ENCODE measurements at regions not wholly inside any gene's neighbourhood (a gene's known extent, or its start where the extent isn't known, plus 50 kb on each side); places are given as distances from the start of the nearest gene placed in this dataset.

GRCh38 chr12:5226581-5226980 is 182.9 kb downstream of the KCNA5 start:
- no peak overlapping the region for H3K4me3 ChIP-seq (ENCODE audit: low read length)
- no peak overlapping the region for H3K4me3 Mint-ChIP-seq
- peaks cover 15% of the 10 kb centered on the region for H3K27me3 Mint-ChIP-seq
- H3K9me3 ChIP-seq (ENCODE audit: control insufficient read depth in 1 of 2, insufficient read depth in 1 of 2, low read length in 2 of 2): peaks cover 0 to 5% of the 10 kb centered on the region in 2 experiments
- H3K4me1 Mint-ChIP-seq (ENCODE audit: low read depth): no peaks in the 10 kb centered on the region
- H3K36me3 Mint-ChIP-seq (ENCODE audit: low read depth): no peaks in the 10 kb centered on the region
- intact Hi-C loops (cut with DNase I, micrococcal nuclease): no loop called here
- peaks cover under 1% of the 10 kb centered on the region for H3K4me1 ChIP-seq (ENCODE audit: insufficient read depth, low read length)
- H3K27ac Mint-ChIP-seq: no peak overlapping the region
- no peak for ATAC-seq (ENCODE audit: poor library complexity)
- no peaks in the 10 kb centered on the region for H3K36me3 ChIP-seq (ENCODE audit: insufficient read depth, low read length)
- H3K27ac ChIP-seq (ENCODE audit: low read depth in 1 of 2, low read length in 2 of 2): no peak overlapping the region
- TF ChIP-seq CTCF (IDR thresholded peaks at IDR 0.05): no peak
- ChIA-PET POLR2A (no interaction called here), CTCF (no interaction called here)
- H3K9me3 Mint-ChIP-seq: peaks cover 10% of the 10 kb centered on the region
- DNase-seq: no peak
- H3K27me3 ChIP-seq (ENCODE audit: control insufficient read depth in 1 of 2, insufficient read depth in 2 of 2, low read length in 2 of 2): no peaks in the 10 kb centered on the region

- peaks cover 10% of the 10 kb centered on the region for H3K9me3 Mint-ChIP-seq
- intact Hi-C loops (cut with DNase I, micrococcal nuclease): no loop called here
- H3K4me3 Mint-ChIP-seq: no peak overlapping the region
- H3K27me3 ChIP-seq (ENCODE audit: control insufficient read depth in 1 of 2, insufficient read depth in 2 of 2, low read length in 2 of 2): peaks cover 0 to 7% of the 10 kb centered on the region in 2 experiments
- no peaks in the 10 kb centered on the region for H3K4me1 ChIP-seq (ENCODE audit: insufficient read depth, low read length)
- no peak overlapping the region for H3K27ac Mint-ChIP-seq
- H3K36me3 Mint-ChIP-seq (ENCODE audit: low read depth): no peaks in the 10 kb centered on the region
- ChIA-PET POLR2A (no interaction called here), CTCF (no interaction called here)
- no peaks in the 10 kb centered on the region for H3K36me3 ChIP-seq (ENCODE audit: insufficient read depth, low read length)
- TF ChIP-seq CTCF (IDR thresholded peaks at IDR 0.05): no peak
- H3K27me3 Mint-ChIP-seq: peaks cover 16% of the 10 kb centered on the region
- H3K4me1 Mint-ChIP-seq (ENCODE audit: low read depth): no peaks in the 10 kb centered on the region
- H3K27ac ChIP-seq (ENCODE audit: low read depth in 1 of 2, low read length in 2 of 2): no peak overlapping the region
- no peak overlapping the region for H3K4me3 ChIP-seq (ENCODE audit: low read length)
- ATAC-seq (ENCODE audit: poor library complexity) (no peak), DNase-seq (no peak)
- peaks cover 0 to 13% of the 10 kb centered on the region in 2 experiments for H3K9me3 ChIP-seq (ENCODE audit: control insufficient read depth in 1 of 2, insufficient read depth in 1 of 2, low read length in 2 of 2)
Observed at GRCh38 chr12:5227708-5228373, 184.2 kb downstream of the KCNA5 start.

GRCh38 chr12:5230156-5230555 is 186.5 kb downstream of the KCNA5 start:
- H3K27me3 Mint-ChIP-seq: peaks cover 18% of the 10 kb centered on the region
- no peak for TF ChIP-seq CTCF (IDR thresholded peaks at IDR 0.05)
- ATAC-seq (ENCODE audit: poor library complexity): no peak
- no peaks in the 10 kb centered on the region for H3K4me1 Mint-ChIP-seq (ENCODE audit: low read depth)
- peaks cover 10% of the 10 kb centered on the region for H3K9me3 Mint-ChIP-seq
- POLR2A ChIA-PET: no interaction called here
- CTCF ChIA-PET: no interaction called here
- no peaks in the 10 kb centered on the region for H3K4me1 ChIP-seq (ENCODE audit: insufficient read depth, low read length)
- H3K36me3 ChIP-seq (ENCODE audit: insufficient read depth, low read length): no peaks in the 10 kb centered on the region
- H3K4me3 ChIP-seq (ENCODE audit: low read length): no peak overlapping the region
- DNase-seq: no peak
- no peaks in the 10 kb centered on the region for H3K36me3 Mint-ChIP-seq (ENCODE audit: low read depth)
- H3K9me3 ChIP-seq (ENCODE audit: control insufficient read depth in 1 of 2, insufficient read depth in 1 of 2, low read length in 2 of 2): peaks cover 0 to 20% of the 10 kb centered on the region in 2 experiments
- H3K27me3 ChIP-seq (ENCODE audit: control insufficient read depth in 1 of 2, insufficient read depth in 2 of 2, low read length in 2 of 2): peaks cover 0 to 7% of the 10 kb centered on the region in 2 experiments
- H3K27ac ChIP-seq (ENCODE audit: low read depth in 1 of 2, low read length in 2 of 2): no peak overlapping the region
- no peak overlapping the region for H3K27ac Mint-ChIP-seq
- H3K4me3 Mint-ChIP-seq: no peak overlapping the region
- intact Hi-C loops (cut with DNase I, micrococcal nuclease): no loop called here

All from CD4-positive, alpha-beta T cell (primary cell).